DND-41 (cell line): ENCODE measurements at regions not wholly inside any gene's neighbourhood (a gene's known extent, or its start where the extent isn't known, plus 50 kb on each side); places are given as distances from the start of the nearest gene placed in this dataset.

Source experiments
- ATAC-seq: fragments of 200-7000 bp; cut with Tn5 transposase; 3 replicates; pipeline ENCODE4 v1.9.1; 2021; ENCODE audit warnings: low read depth; ENCODE audit not compliant: insufficient read depth
- DNase-seq: peaks from one replicate; pipeline ENCODE4 v3.0.0-alpha.2; 2020
- H2AFZ ChIP-seq: 2 replicates; pipeline ENCODE4 v1.6.0; 2012; ENCODE audit warnings: low read depth, low read length
- H3K27ac ChIP-seq: 2 replicates; pipeline ENCODE4 v1.5.1; 2012; ENCODE audit warnings: low read length, inconsistent platforms
- H3K27me3 ChIP-seq: fragments of 200-600 bp; sonication (generic); 2 replicates; pipeline ENCODE4 v1.6.0; 2012; ENCODE audit warnings: low read length, mild to moderate bottlenecking, inconsistent platforms; ENCODE audit not compliant: insufficient read depth, poor library complexity
- H3K36me3 ChIP-seq: 2 replicates; pipeline ENCODE4 v1.5.1; 2012; ENCODE audit warnings: low read length, inconsistent platforms; ENCODE audit not compliant: insufficient read depth
- H3K4me1 ChIP-seq: 2 replicates; pipeline ENCODE4 v1.5.1; 2012; ENCODE audit warnings: mild to moderate bottlenecking, low read length; ENCODE audit not compliant: insufficient read depth
- H3K4me2 ChIP-seq: 2 replicates; pipeline ENCODE4 v1.6.0; 2012; ENCODE audit warnings: mild to moderate bottlenecking, moderate library complexity, low read length, inconsistent platforms; ENCODE audit not compliant: insufficient read depth
- H3K4me3 ChIP-seq, 2 experiments: fragments of 200-600 bp in 1 of 2; shearing (Covaris generic) in 1 of 2; 2 replicates each; pipeline ENCODE4 v1.5.1; 2012 to 2016; ENCODE audit warnings: inconsistent platforms in 2 of 2, low read length in 2 of 2, mild to moderate bottlenecking in 2 of 2, low read depth in 1 of 2, moderate library complexity in 1 of 2
- H3K79me2 ChIP-seq: 2 replicates; pipeline ENCODE4 v1.6.0; 2012; ENCODE audit warnings: low read length, inconsistent platforms; ENCODE audit not compliant: insufficient read depth
- H3K9ac ChIP-seq: 2 replicates; pipeline ENCODE4 v1.6.0; 2012; ENCODE audit warnings: low read depth, mild to moderate bottlenecking, inconsistent platforms, low read length, moderate library complexity
- H3K9me3 ChIP-seq: 2 replicates; pipeline ENCODE4 v1.5.1; 2012; ENCODE audit warnings: low read length, moderate library complexity, mild to moderate bottlenecking, inconsistent platforms; ENCODE audit not compliant: insufficient read depth, severe bottlenecking
- H4K20me1 ChIP-seq: 2 replicates; pipeline ENCODE4 v1.6.0; 2012; ENCODE audit warnings: low read length; ENCODE audit not compliant: insufficient read depth
- CTCF ChIP-seq: IDR thresholded peaks from 2 replicates; pipeline ENCODE4 v1.5.1; 2012; ENCODE audit warnings: borderline replicate concordance, low read length, moderate library complexity, mild to moderate bottlenecking; ENCODE audit not compliant: poor library complexity, severe bottlenecking; ENCODE audit errors: extremely low read depth
- EZH2 ChIP-seq: IDR thresholded peaks from 3 replicates; pipeline ENCODE4 v1.6.1; 2012; ENCODE audit warnings: borderline replicate concordance, low read depth, mild to moderate bottlenecking, moderate library complexity, low read length, inconsistent platforms; ENCODE audit not compliant: severe bottlenecking

- TF ChIP-seq CTCF, result no peak
- no peak for TF ChIP-seq EZH2
- Histone ChIP-seq H3K36me3 (no peaks in the 10 kb centered on the region), H3K4me2 (no peak overlapping the region), H3K9ac (no peak overlapping the region), H4K20me1 (no peaks in the 10 kb centered on the region), H3K9me3 (no peaks in the 10 kb centered on the region), H3K79me2 (no peaks in the 10 kb centered on the region), H2AFZ (no peak overlapping the region), H3K4me3 (no peak overlapping the region), H3K27me3 (no peaks in the 10 kb centered on the region), H3K4me1 (no peaks in the 10 kb centered on the region), H3K27ac (no peak overlapping the region)
- DNase-seq (no peak), ATAC-seq (no peak)
These were observed 346.0 kb upstream of the NCAM1 start for GRCh38 chr11:112615238-112615637.

GRCh38 chr11:112615891-112616290, 345.3 kb upstream of the NCAM1 start:
- DNase-seq (no peak), ATAC-seq (no peak)
- no peak overlapping the region for H3K4me2 ChIP-seq
- H2AFZ ChIP-seq, result no peak overlapping the region
- no peak overlapping the region for H3K4me3 ChIP-seq
- no peak overlapping the region for H3K9ac ChIP-seq
- H4K20me1 ChIP-seq, result no peaks in the 10 kb centered on the region
- H3K27me3 ChIP-seq, result no peaks in the 10 kb centered on the region
- no peaks in the 10 kb centered on the region for H3K79me2 ChIP-seq
- no peaks in the 10 kb centered on the region for H3K36me3 ChIP-seq
- no peaks in the 10 kb centered on the region for H3K4me1 ChIP-seq
- H3K9me3 ChIP-seq, result no peaks in the 10 kb centered on the region
- no peak overlapping the region for H3K27ac ChIP-seq
- TF ChIP-seq CTCF, result no peak
- no peak for TF ChIP-seq EZH2

- Histone ChIP-seq H3K36me3 (no peaks in the 10 kb centered on the region), H4K20me1 (no peaks in the 10 kb centered on the region), H2AFZ (no peak overlapping the region), H3K4me2 (no peak overlapping the region), H3K9ac (no peak overlapping the region), H3K27ac (no peak overlapping the region), H3K9me3 (no peaks in the 10 kb centered on the region), H3K4me3 (no peak overlapping the region), H3K27me3 (no peaks in the 10 kb centered on the region), H3K79me2 (no peaks in the 10 kb centered on the region), H3K4me1 (no peaks in the 10 kb centered on the region)
- no peak for DNase-seq
- no peak for TF ChIP-seq CTCF
- no peak for TF ChIP-seq EZH2
- no peak for ATAC-seq
These were observed 344.7 kb upstream of the NCAM1 start for GRCh38 chr11:112616327-112617097.
